K562 (cell line): ENCODE measurements at regions not wholly inside any gene's neighbourhood (a gene's known extent, or its start where the extent isn't known, plus 50 kb on each side); places are given as distances from the start of the nearest gene placed in this dataset.
A peak's percentile ranks its signal among the peaks of the same experiment; 100 is the strongest.

ENCODE experiments used
- ATAC-seq: fragments of 200-7000 bp; cut with Tn5 transposase; 3 replicates; pipeline ENCODE4 v1.9.1; 2020; ENCODE audit warnings: moderate library complexity
- BruUV-seq: library from RNA; stranded (reverse); fragments of 400-500 nt; replicated peaks from 2 replicates; lab custom pipeline; 2021; lab: Mats Ljungman, UMichigan
- CTCF ChIA-PET: fragments of 300-600 bp; formaldehyde crosslinking; extraction: SDS; loops from one replicate; lab custom pipeline; 2021; ENCODE audit warnings: low intra/inter-chr PET ratio; lab: Yijun Ruan, JAX
- POLR2A ChIA-PET: fragments of 300-600, 350-650 bp; sonication (Branson Sonifier 250); formaldehyde crosslinking; extraction: SDS; loops from one replicate; lab custom pipeline; 2021; ENCODE audit warnings: antibody characterized with exemption, inconsistent platforms; lab: Yijun Ruan, JAX
- DNase-seq, 4 experiments: peaks; one replicate each; pipeline versions ENCODE4 v3.0.0 to v3.0.0-alpha.2; 2011 to 2018; ENCODE audit warnings: low spot score in 3 of 4, mixed read lengths in 3 of 4; ENCODE audit errors: extremely low read depth in 1 of 4
- FAIRE-seq: peaks from 2 replicates; lab custom pipeline; 2011; peaks lifted over from hg19 to GRCh38; lab: Jason Lieb, UNC
- H2AFZ ChIP-seq: 2 replicates; pipeline ENCODE4 v1.6.0; 2011; ENCODE audit warnings: low read depth, low read length, control low read depth, inconsistent platforms
- H3K27ac ChIP-seq: fragments of 200-600 bp; 3 replicates; pipeline ENCODE4 v1.8.0; 2011; ENCODE audit warnings: low read depth, mild to moderate bottlenecking, control low read depth, inconsistent platforms, low read length, moderate library complexity, mixed read lengths; ENCODE audit errors: extremely low read depth
- H3K27me3 ChIP-seq, 2 experiments: fragments of 300-600 bp in 1 of 2; 2 replicates in 1 of 2; 3 replicates in 1 of 2; pipeline versions ENCODE4 v1.6.0 to v1.8.0; 2011; ENCODE audit warnings: inconsistent platforms in 2 of 2, low read length in 2 of 2, mild to moderate bottlenecking in 1 of 2, mixed read lengths in 1 of 2, moderate library complexity in 1 of 2; ENCODE audit not compliant: control insufficient read depth in 2 of 2, insufficient read depth in 2 of 2
- H3K36me3 ChIP-seq: fragments of 300-600 bp; 3 replicates; pipeline ENCODE4 v1.8.0; 2011; ENCODE audit warnings: mild to moderate bottlenecking, low read length, inconsistent platforms; ENCODE audit not compliant: control insufficient read depth, insufficient read depth
- H3K4me1 ChIP-seq, 2 experiments: fragments of 200-600 bp in 1 of 2; replicated peaks in 1 of 2; 2 replicates in 1 of 2; 3 replicates in 1 of 2; pipeline versions ENCODE4 v1.5.1 to v1.8.0; 2011; ENCODE audit warnings: inconsistent platforms in 2 of 2, low read length in 2 of 2, mild to moderate bottlenecking in 1 of 2, mixed read lengths in 1 of 2, moderate library complexity in 1 of 2; ENCODE audit not compliant: control insufficient read depth in 2 of 2, insufficient read depth in 2 of 2
- H3K4me2 ChIP-seq: 2 replicates; pipeline ENCODE4 v1.6.1; 2011; ENCODE audit warnings: low read length, control low read depth, inconsistent platforms, mixed read lengths; ENCODE audit not compliant: insufficient read depth
- H3K4me3 ChIP-seq: fragments of 200-600 bp; sonication (generic), shearing (Covaris generic); 2 replicates; pipeline ENCODE4 v1.5.1; 2016; ENCODE audit warnings: control low read depth, inconsistent platforms
- H3K79me2 ChIP-seq: fragments of 200-600 bp; 3 replicates; pipeline ENCODE4 v1.8.0; 2011; ENCODE audit warnings: low read length, inconsistent platforms; ENCODE audit not compliant: control insufficient read depth, insufficient read depth
- H3K9ac ChIP-seq, 2 experiments: 2 replicates each; pipeline versions ENCODE4 v1.6.0 to v1.6.1; 2011; ENCODE audit warnings: low read depth in 2 of 2, low read length in 2 of 2, control low read depth in 1 of 2, inconsistent platforms in 1 of 2, mild to moderate bottlenecking in 1 of 2, mixed read lengths in 1 of 2; ENCODE audit not compliant: insufficient read depth in 1 of 2
- H3K9me1 ChIP-seq: one replicate; pipeline ENCODE4 v1.6.0; 2011; ENCODE audit warnings: inconsistent platforms, mild to moderate bottlenecking, low read length, moderate library complexity; ENCODE audit not compliant: control insufficient read depth, insufficient read depth
- H3K9me3 ChIP-seq: replicated peaks from 2 replicates; pipeline ENCODE4 v1.5.1; 2011; ENCODE audit warnings: low read depth, low read length, inconsistent platforms; ENCODE audit not compliant: control insufficient read depth, insufficient read depth
- H4K20me1 ChIP-seq: replicated peaks from 2 replicates; pipeline ENCODE4 v1.6.1; 2011; ENCODE audit warnings: low read length, inconsistent platforms, mixed read lengths; ENCODE audit not compliant: control insufficient read depth, insufficient read depth
- CCNT2 ChIP-seq: IDR thresholded peaks from 2 replicates; pipeline ENCODE4 v1.6.1; 2011; ENCODE audit warnings: borderline replicate concordance, low read depth, mild to moderate bottlenecking, moderate library complexity, mixed read lengths, low read length; ENCODE audit not compliant: insufficient read length; ENCODE audit errors: extremely low read depth
- CEBPG ChIP-seq, 3 experiments: fragments of 200-800 bp in 1 of 3; sonication (Bioruptor generic) in 1 of 3; sonication (generic) in 1 of 3; formaldehyde crosslinking in 1 of 3; IDR thresholded peaks in 2 of 3; conservative IDR thresholded peaks in 1 of 3; 2 replicates each; pipeline versions ENCODE4 v1.6.1 to v1.8.0; 2016 to 2022; ENCODE audit warnings: missing compliant biosample characterization in 2 of 3, missing genetic modification characterization in 2 of 3, mild to moderate bottlenecking in 1 of 3, missing genetic modification reagents in 1 of 3
- MYC ChIP-seq, 2 experiments: fragments of 250-450 bp in 1 of 2; sonication (Bioruptor Pico) in 1 of 2; IDR thresholded peaks; 2 replicates each; pipeline versions ENCODE4 v1.5.1 to v1.6.1; 2012 to 2021; ENCODE audit warnings: low read depth in 2 of 2, borderline replicate concordance in 1 of 2, improper control_type of control experiment in 1 of 2, low read length in 1 of 2, mild to moderate bottlenecking in 1 of 2, moderate library complexity in 1 of 2
- POLR3G ChIP-seq: IDR thresholded peaks from 2 replicates; pipeline ENCODE4 v1.6.1; 2011; ENCODE audit not compliant: insufficient read length, insufficient replicate concordance; ENCODE audit errors: extremely low read depth
- PURB ChIP-seq: sonication (generic); formaldehyde crosslinking; IDR thresholded peaks from 2 replicates; pipeline ENCODE4 v1.9.0; 2021; ENCODE audit warnings: low read depth, mild to moderate bottlenecking, missing genetic modification reagents
- TAF15 ChIP-seq: fragments of 200-400 bp; formaldehyde crosslinking; IDR thresholded peaks from 2 replicates; pipeline ENCODE4 v1.6.1; 2017; ENCODE audit warnings: mild to moderate bottlenecking, low read depth, low read length, moderate library complexity
- TCF7 ChIP-seq: sonication (generic); IDR thresholded peaks from 2 replicates; pipeline ENCODE4 v1.6.1; 2016; ENCODE audit warnings: antibody characterized with exemption, borderline replicate concordance
- ZNF232 ChIP-seq: sonication (generic); formaldehyde crosslinking; IDR thresholded peaks from 2 replicates; pipeline ENCODE4 v1.8.0; 2022; ENCODE audit warnings: mild to moderate bottlenecking, missing genetic modification reagents
- ZNF274 ChIP-seq: IDR thresholded peaks from 2 replicates; pipeline ENCODE4 v1.6.1; 2011; ENCODE audit warnings: low read depth, mild to moderate bottlenecking, low read length, moderate library complexity, borderline replicate concordance
- whole genome bisulfite sequencing: fragments of 100-300 bp; shearing (Covaris generic); methylation state at CpG from one replicate; pipeline ENCODE4 v1.1.6; 2016; ENCODE audit warnings: low coverage, mixed read lengths; ENCODE audit not compliant: insufficient coverage; ENCODE audit errors: missing lambda C conversion rate; 5-methylcytosine and 5-hydroxymethylcytosine counted together
- in situ Hi-C: fragments of 300-500 bp; cut with MboI; formaldehyde crosslinking; loops from 4 replicates; pipeline ENCODE4 v1.15.0; 2018; ENCODE audit warnings: inconsistent platforms, mixed read lengths
- intact Hi-C: fragments of 100-400 bp; cut with micrococcal nuclease; formaldehyde crosslinking; loops from 2 replicates; pipeline ENCODE4 v1.14.2; 2022
- TF ChIP-seq, protein P1 (sequence below): fragments of 450-650 bp; formaldehyde crosslinking; IDR thresholded peaks from 2 replicates; pipeline ENCODE4 v1.4.0; 2022; ENCODE audit warnings: missing genetic modification characterization
- TF ChIP-seq, protein P2 (sequence below): IDR thresholded peaks from 3 replicates; pipeline ENCODE4 v1.6.1; 2011; ENCODE audit warnings: borderline replicate concordance, mild to moderate bottlenecking; ENCODE audit not compliant: insufficient read length, insufficient read depth

DNA sequence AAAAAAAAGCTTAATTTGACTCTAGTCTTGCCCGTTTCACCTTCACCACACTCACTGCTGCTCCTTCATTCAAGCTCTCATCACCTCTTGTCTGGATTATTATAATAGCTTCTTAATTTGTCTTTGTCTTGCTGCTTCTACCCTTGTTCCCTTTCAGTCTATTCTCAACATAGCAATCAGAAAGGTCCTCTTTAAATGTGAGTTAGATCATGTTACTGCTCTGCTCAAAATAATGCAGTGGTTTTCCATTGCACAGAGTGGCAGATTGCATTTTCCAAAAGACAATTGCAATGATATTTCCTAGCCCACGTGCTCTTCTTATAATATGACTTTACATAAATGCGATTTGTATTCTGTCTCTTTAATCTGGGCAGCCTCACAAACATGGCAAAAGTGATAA, 174.6 kb downstream of the ALDH1A2 start (continued):
- TF ChIP-seq MYC (IDR thresholded peaks at IDR 0.05; ENCODE audit: low read depth, low read length) (no peak), MYC (CRISPR knock-in tag; IDR thresholded peaks at IDR 0.05; ENCODE audit: borderline replicate concordance, low read depth) (no peak), ZNF232 (no peak), TAF15 (no peak), TCF7 (no peak), PURB (no peak)
- TF ChIP-seq, protein P1, sequence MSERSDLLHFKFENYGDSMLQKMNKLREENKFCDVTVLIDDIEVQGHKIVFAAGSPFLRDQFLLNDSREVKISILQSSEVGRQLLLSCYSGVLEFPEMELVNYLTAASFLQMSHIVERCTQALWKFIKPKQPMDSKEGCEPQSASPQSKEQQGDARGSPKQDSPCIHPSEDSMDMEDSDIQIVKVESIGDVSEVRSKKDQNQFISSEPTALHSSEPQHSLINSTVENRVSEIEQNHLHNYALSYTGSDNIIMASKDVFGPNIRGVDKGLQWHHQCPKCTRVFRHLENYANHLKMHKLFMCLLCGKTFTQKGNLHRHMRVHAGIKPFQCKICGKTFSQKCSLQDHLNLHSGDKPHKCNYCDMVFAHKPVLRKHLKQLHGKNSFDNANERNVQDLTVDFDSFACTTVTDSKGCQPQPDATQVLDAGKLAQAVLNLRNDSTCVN (CRISPR knock-in tag) = no peak

DNA sequence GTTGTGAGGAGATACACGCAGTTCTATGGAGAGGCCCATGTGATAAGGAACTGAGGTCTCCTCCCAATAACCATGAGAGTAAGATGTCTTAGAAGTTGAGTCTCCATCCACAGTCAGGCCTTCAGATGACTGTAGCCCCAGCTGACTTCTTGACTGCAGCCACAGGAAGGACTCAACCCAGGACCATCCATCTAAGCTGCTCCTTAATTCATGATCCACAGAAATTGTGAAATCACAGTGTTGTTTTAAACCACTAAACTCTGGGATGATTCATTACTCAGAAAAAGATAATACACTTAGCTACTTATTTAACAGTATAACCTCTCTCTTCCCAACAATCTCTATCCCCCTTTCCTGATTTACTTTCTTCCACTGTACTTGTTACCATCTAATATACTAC, 173.3 kb downstream of the ALDH1A2 start:
- no peak overlapping the region for H3K27ac ChIP-seq
- POLR2A ChIA-PET = interaction anchor here (0.7 kb wide), 1 partner anchor 14 kb away, joined by 4 read pairs; no protein-coding TSS in a partner anchor
- WGBS = 0% methylated on average over 1 of the region's 1 CpG

More for the DNA sequence above, 173.3 kb downstream of the ALDH1A2 start:
- H3K4me1 ChIP-seq = no peaks in the 10 kb centered on the region
- no peaks in the 10 kb centered on the region for H3K9me3 ChIP-seq
- CTCF ChIA-PET = no interaction called here
- no peak overlapping the region for H3K4me3 ChIP-seq
- peaks cover 14 to 22% of the 10 kb centered on the region in 2 experiments; a peak in 4 of 5 replicates for H3K27me3 ChIP-seq
- H3K9ac ChIP-seq = no peak overlapping the region
- no peak overlapping the region for H3K4me2 ChIP-seq
- H3K36me3 ChIP-seq = no peaks in the 10 kb centered on the region
- BruUV-seq = no TSS peak
- no peak for TF ChIP-seq CEBPG (CRISPR knock-in tag; IDR thresholded peaks at IDR 0.05)
- peak in 1 of 2 experiments; percentile 26; a peak in 1 of 4 replicates for TF ChIP-seq CEBPG (tag; conservative IDR thresholded peaks at IDR 0.05 in 1 of 2, IDR thresholded peaks at IDR 0.05 in 1 of 2)
- TF ChIP-seq, protein P2, sequence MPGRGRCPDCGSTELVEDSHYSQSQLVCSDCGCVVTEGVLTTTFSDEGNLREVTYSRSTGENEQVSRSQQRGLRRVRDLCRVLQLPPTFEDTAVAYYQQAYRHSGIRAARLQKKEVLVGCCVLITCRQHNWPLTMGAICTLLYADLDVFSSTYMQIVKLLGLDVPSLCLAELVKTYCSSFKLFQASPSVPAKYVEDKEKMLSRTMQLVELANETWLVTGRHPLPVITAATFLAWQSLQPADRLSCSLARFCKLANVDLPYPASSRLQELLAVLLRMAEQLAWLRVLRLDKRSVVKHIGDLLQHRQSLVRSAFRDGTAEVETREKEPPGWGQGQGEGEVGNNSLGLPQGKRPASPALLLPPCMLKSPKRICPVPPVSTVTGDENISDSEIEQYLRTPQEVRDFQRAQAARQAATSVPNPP = no peak
- TF ChIP-seq CCNT2 = no peak
- no peak for TF ChIP-seq ZNF274
- no peak for TF ChIP-seq POLR3G
- ATAC-seq (no peak), FAIRE-seq (no peak), DNase-seq (no peak)
- no peak overlapping the region for H2AFZ ChIP-seq
- no peaks in the 10 kb centered on the region for H3K9me1 ChIP-seq
- no peaks in the 10 kb centered on the region for H3K79me2 ChIP-seq
- in situ Hi-C loops (no loop called here), intact Hi-C loops (no loop called here)
- H4K20me1 ChIP-seq = no peaks in the 10 kb centered on the region
